Mammary epithelial cell (primary cell): ENCODE measurements at regions not wholly inside any gene's neighbourhood (a gene's known extent, or its start where the extent isn't known, plus 50 kb on each side); places are given as distances from the start of the nearest gene placed in this dataset.

Experiments
- CTCF ChIP-seq, 2 donors: IDR thresholded peaks in 1 of 2; conservative IDR thresholded peaks in 1 of 2; 2 replicates each; pipeline ENCODE4 v1.5.1; 2011 to 2012; ENCODE audit warnings: inconsistent platforms in 2 of 2, low read length in 2 of 2, mild to moderate bottlenecking in 2 of 2, control low read depth in 1 of 2, low read depth in 1 of 2; ENCODE audit not compliant: insufficient read depth in 1 of 2; ENCODE audit errors: extremely low read depth in 1 of 2
- EZH2 ChIP-seq: IDR thresholded peaks from 2 replicates; pipeline ENCODE4 v1.6.1; 2012; ENCODE audit warnings: low read length, inconsistent platforms, borderline replicate concordance

GRCh38 chr20:43786885-43787284 is 60.1 kb upstream of the GTSF1L start:
- TF ChIP-seq CTCF (conservative IDR thresholded peaks at IDR 0.05 in 1 of 2, IDR thresholded peaks at IDR 0.05 in 1 of 2; ENCODE audit: extremely low read depth in 1 of 2, insufficient read depth in 1 of 2, low read depth in 1 of 2, low read length in 2 of 2) = no peak
- TF ChIP-seq EZH2 = no peak
